ENCODE measurements at regions not wholly inside any gene's neighbourhood (a gene's known extent, or its start where the extent isn't known, plus 50 kb on each side); places are given as distances from the start of the nearest gene placed in this dataset.

DNA sequence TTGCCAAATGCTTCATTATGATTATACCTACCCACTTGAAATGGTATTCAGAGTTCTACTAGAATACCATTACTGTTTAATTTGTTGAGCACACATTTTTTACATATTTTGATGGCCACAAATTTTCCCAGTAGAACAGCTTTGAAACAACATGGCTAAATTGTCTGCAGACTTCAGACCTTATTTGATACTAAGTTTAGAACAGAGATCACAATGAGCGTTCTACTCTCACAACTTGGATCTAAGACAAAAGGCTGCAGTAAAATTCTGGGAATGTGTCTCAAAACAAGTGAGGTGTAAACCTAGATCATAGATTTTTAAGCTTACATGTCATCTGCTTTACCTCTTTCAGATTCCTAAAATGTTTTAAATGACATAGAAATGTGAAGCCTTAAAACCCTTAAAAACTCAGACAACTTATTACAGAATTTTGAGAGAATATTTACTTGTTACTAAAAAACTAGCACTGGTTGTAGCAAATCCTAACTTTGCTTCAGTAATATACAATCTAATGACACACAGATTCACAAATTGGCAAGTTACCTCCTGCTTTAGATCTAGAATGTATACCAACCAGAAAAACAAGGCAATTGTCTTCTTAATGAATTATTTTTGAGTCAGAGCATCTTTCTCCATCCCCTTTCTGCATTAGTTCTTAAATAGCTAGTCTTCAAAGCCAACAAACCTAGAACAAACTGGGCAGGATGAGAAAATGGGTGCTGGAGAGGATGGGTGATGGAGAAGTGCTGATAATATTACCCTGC is 243.3 kb downstream of the SLC7A11 start:
- no peaks in the 10 kb centered on the region for H3F3A ChIP-seq (replicated peaks; ENCODE audit: insufficient read depth)
- H3K27me3 ChIP-seq (ENCODE audit: insufficient read depth): no peaks in the 10 kb centered on the region
- no peak overlapping the region for H3K9ac ChIP-seq
- peaks cover 0 to 4% of the 10 kb centered on the region in 2 experiments for H3K36me3 ChIP-seq (replicated peaks in 1 of 2; ENCODE audit: control insufficient read depth in 1 of 2, insufficient read depth in 2 of 2, low read length in 1 of 2)
- H3K27ac ChIP-seq (ENCODE audit: low read depth in 2 of 2, low read length in 1 of 2): peak overlapping the region; percentile 18 to 80; a peak in 2 of 4 replicates
- WGBS (ENCODE audit: low lambda C conversion rate): 17% methylated on average over 1 of the region's 1 CpG
- H3K4me2 ChIP-seq: no peak overlapping the region
- no peaks in the 10 kb centered on the region for H4K20me1 ChIP-seq (ENCODE audit: insufficient read depth)
- DNase-seq: no peak
- POLR2A ChIA-PET: no interaction called here
- H3K9me3 ChIP-seq: no peaks in the 10 kb centered on the region
- no peaks in the 10 kb centered on the region for H3K79me2 ChIP-seq (ENCODE audit: insufficient read depth)
- H2AFZ ChIP-seq (ENCODE audit: low read depth): peak overlapping the region; percentile 60
- H3K4me1 ChIP-seq (ENCODE audit: control insufficient read depth in 1 of 2, insufficient read depth in 2 of 2, low read depth in 1 of 2, low read length in 1 of 2): no peaks in the 10 kb centered on the region; a peak in 1 of 4 replicates
- H3K9me2 ChIP-seq: no peaks in the 10 kb centered on the region
- TF ChIP-seq USF2 (IDR thresholded peaks at IDR 0.05; ENCODE audit: borderline replicate concordance, low read depth, low read length) (no peak), SIN3A (IDR thresholded peaks at IDR 0.05; ENCODE audit: borderline replicate concordance, low read depth, low read length) (no peak), EP300 (IDR thresholded peaks at IDR 0.05; ENCODE audit: borderline replicate concordance in 1 of 2, low read depth in 1 of 2, low read length in 1 of 2) (0 out of 4 replicates have a peak, but pooled peaks of 1 of the 2 experiments have one; percentile 32), GATA2 (CRISPR knock-in tag; IDR thresholded peaks at IDR 0.05) (no peak), NFIC (IDR thresholded peaks at IDR 0.05; ENCODE audit: borderline replicate concordance) (no peak), SMC3 (IDR thresholded peaks at IDR 0.05; ENCODE audit: low read depth, low read length) (no peak)
- CTCF ChIA-PET: interaction anchor here (1.2 to 1.8 kb wide), 2 partner anchors 12 to 91 kb away, joined by 3 to 5 read pairs; no protein-coding TSS in a partner anchor
- no peak overlapping the region for H3K4me3 ChIP-seq (ENCODE audit: low read depth in 2 of 2, low read length in 1 of 2)

DNA sequence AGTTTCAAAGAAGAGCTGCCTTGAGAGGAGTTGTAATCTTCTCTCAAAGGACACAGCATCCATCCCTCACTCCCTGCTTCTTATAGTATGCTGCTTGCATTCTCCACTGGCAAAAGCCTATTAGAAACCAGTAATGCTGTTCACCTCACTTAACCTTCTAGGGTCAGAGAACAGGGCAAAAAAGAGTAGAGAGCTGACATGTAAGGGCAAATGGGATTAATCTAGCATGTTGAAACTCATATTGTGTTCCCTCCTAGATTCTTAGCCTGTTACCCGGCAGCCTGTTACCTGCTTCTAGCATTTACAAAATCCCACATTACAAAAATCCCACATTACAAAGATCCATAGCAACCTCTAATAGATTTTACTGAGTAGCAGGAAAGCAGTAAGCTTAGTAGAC is 244.7 kb downstream of the SLC7A11 start:
- Histone ChIP-seq H3K79me2 (ENCODE audit: insufficient read depth) (no peaks in the 10 kb centered on the region), H4K20me1 (ENCODE audit: insufficient read depth) (no peaks in the 10 kb centered on the region)
- TF ChIP-seq TEAD4 (IDR thresholded peaks at IDR 0.05; ENCODE audit: borderline replicate concordance, insufficient read depth): no peak
- TF ChIP-seq RXRA (IDR thresholded peaks at IDR 0.05; ENCODE audit: borderline replicate concordance, low read depth): no peak
- no peak for TF ChIP-seq POLR2AphosphoS5 (IDR thresholded peaks at IDR 0.05; ENCODE audit: low read depth, low read length)
- TF ChIP-seq, protein P1, sequence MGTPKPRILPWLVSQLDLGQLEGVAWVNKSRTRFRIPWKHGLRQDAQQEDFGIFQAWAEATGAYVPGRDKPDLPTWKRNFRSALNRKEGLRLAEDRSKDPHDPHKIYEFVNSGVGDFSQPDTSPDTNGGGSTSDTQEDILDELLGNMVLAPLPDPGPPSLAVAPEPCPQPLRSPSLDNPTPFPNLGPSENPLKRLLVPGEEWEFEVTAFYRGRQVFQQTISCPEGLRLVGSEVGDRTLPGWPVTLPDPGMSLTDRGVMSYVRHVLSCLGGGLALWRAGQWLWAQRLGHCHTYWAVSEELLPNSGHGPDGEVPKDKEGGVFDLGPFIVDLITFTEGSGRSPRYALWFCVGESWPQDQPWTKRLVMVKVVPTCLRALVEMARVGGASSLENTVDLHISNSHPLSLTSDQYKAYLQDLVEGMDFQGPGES (IDR thresholded peaks at IDR 0.05; ENCODE audit: low read depth, low read length): no peak
- TF ChIP-seq ZBTB33 (IDR thresholded peaks at IDR 0.05; ENCODE audit: borderline replicate concordance, low read depth): no peak
- TF ChIP-seq, protein P2, sequence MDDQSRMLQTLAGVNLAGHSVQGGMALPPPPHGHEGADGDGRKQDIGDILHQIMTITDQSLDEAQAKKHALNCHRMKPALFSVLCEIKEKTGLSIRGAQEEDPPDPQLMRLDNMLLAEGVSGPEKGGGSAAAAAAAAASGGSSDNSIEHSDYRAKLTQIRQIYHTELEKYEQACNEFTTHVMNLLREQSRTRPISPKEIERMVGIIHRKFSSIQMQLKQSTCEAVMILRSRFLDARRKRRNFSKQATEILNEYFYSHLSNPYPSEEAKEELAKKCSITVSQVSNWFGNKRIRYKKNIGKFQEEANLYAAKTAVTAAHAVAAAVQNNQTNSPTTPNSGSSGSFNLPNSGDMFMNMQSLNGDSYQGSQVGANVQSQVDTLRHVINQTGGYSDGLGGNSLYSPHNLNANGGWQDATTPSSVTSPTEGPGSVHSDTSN (IDR thresholded peaks at IDR 0.05): no peak
- no peak for TF ChIP-seq RAD21 (IDR thresholded peaks at IDR 0.05; ENCODE audit: low read length)
- TF ChIP-seq SIN3A (IDR thresholded peaks at IDR 0.05; ENCODE audit: borderline replicate concordance, low read depth, low read length): no peak
- TF ChIP-seq USF2 (IDR thresholded peaks at IDR 0.05; ENCODE audit: borderline replicate concordance, low read depth, low read length): no peak
- no peak for TF ChIP-seq EP300 (IDR thresholded peaks at IDR 0.05; ENCODE audit: borderline replicate concordance in 1 of 2, low read depth in 1 of 2, low read length in 1 of 2)
- no peak for TF ChIP-seq ELF1 (IDR thresholded peaks at IDR 0.05)
- no peak for TF ChIP-seq RFX5 (IDR thresholded peaks at IDR 0.05; ENCODE audit: low read length)
- TF ChIP-seq FOXM1 (IDR thresholded peaks at IDR 0.05; ENCODE audit: low read depth): no peak
- no peak for TF ChIP-seq FOXJ3 (CRISPR knock-in tag; IDR thresholded peaks at IDR 0.05)
- TF ChIP-seq RCOR1 (IDR thresholded peaks at IDR 0.05; ENCODE audit: low read length): no peak
- TF ChIP-seq EZH2phosphoT487 (IDR thresholded peaks at IDR 0.05; ENCODE audit: borderline replicate concordance, low read depth): no peak

More for the DNA sequence above, 244.7 kb downstream of the SLC7A11 start:
- no peaks in the 10 kb centered on the region for H3F3A ChIP-seq (replicated peaks; ENCODE audit: insufficient read depth)
- H3K4me3 ChIP-seq (ENCODE audit: low read depth in 2 of 2, low read length in 1 of 2): no peak overlapping the region
- DNase-seq: no peak
- H2AFZ ChIP-seq (ENCODE audit: low read depth): no peak overlapping the region
- no peak overlapping the region for H3K4me2 ChIP-seq
- ChIA-PET CTCF (interaction anchor here (1.2 to 1.8 kb wide), 2 partner anchors 13 to 93 kb away, joined by 3 to 5 read pairs; no protein-coding TSS in a partner anchor), POLR2A (no interaction called here)
- WGBS (ENCODE audit: low lambda C conversion rate): 63% methylated on average over 1 of the region's 1 CpG
- no peak overlapping the region; a peak in 1 of 4 replicates for H3K27ac ChIP-seq (ENCODE audit: low read depth in 2 of 2, low read length in 1 of 2)
- H3K9ac ChIP-seq: no peak overlapping the region
- H3K9me2 ChIP-seq: no peaks in the 10 kb centered on the region
- no peaks in the 10 kb centered on the region for H3K9me3 ChIP-seq
- H3K27me3 ChIP-seq (ENCODE audit: insufficient read depth): no peaks in the 10 kb centered on the region
- peaks cover 0 to 4% of the 10 kb centered on the region in 2 experiments for H3K36me3 ChIP-seq (replicated peaks in 1 of 2; ENCODE audit: control insufficient read depth in 1 of 2, insufficient read depth in 2 of 2, low read length in 1 of 2)
- H3K4me1 ChIP-seq (ENCODE audit: control insufficient read depth in 1 of 2, insufficient read depth in 2 of 2, low read depth in 1 of 2, low read length in 1 of 2): no peaks in the 10 kb centered on the region; a peak in 1 of 4 replicates
